Inferior parietal cortex (tissue), 1 donor: ENCODE measurements at regions not wholly inside any gene's neighbourhood (a gene's known extent, or its start where the extent isn't known, plus 50 kb on each side); places are given as distances from the start of the nearest gene placed in this dataset.

ENCODE experiments used
- DNase-seq: peaks from one replicate; pipeline ENCODE4 v3.0.0-alpha.2; 2016; ENCODE audit errors: extremely low spot score

- no peak for DNase-seq
These were observed 336.3 kb upstream of the PITX2 start for GRCh38 chr4:110959041-110959643.

GRCh38 chr4:110961066-110961465, 338.2 kb upstream of the PITX2 start:
- DNase-seq: no peak

GRCh38 chr4:110962616-110963015, 339.7 kb upstream of the PITX2 start:
- DNase-seq: no peak

DNA sequence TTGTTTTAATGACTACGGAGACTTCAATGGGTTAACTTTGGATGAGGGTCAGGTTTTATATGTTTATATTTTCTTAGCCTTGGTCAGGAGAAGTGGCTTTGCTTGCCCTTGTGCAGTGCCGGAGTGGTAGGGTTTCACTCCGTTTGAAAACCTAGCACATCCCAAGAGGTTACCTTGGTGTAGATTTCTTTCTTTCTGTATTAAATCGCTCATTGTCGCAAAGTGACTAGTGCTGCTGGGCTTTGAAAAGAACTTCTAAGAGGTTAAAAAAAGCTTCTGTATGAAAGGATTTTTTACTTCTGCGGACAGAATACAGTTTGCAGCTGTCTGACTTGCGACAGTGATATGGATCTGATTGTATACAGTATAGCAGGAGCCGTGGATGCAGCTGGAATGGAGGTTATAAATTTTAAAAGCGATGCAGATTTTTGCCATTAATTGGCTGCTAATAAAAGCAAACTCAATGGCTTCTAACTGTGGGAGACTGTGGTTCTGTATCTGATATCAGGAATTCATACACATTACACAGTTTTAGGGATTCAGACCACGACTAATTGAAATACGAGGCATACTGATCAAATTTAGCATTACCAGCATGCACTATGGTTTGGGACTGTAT, 340.9 kb upstream of the PITX2 start:
- no peak for DNase-seq

- DNase-seq: no peak
These were observed 345.1 kb upstream of the PITX2 start for GRCh38 chr4:110967936-110968335.

DNA sequence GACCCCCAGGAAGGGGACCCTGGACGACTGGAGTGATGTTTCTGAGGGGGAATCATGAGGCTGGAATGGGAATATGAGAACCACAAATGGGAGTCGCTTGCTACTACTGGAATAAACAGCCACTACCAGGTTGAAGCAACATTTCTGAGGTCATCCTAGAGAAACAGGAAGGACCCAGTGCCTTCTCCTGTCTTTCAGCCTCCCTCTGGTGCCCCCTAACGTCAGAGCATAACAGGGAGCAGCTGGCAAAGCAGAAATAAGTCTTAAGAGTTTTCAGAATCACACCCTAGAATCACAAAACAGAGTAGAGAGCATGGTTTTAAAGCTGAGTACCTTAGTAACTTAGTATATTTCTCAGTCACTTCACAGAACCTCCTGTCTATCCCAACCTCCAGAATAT, 347.8 kb upstream of the PITX2 start:
- DNase-seq: no peak

DNA sequence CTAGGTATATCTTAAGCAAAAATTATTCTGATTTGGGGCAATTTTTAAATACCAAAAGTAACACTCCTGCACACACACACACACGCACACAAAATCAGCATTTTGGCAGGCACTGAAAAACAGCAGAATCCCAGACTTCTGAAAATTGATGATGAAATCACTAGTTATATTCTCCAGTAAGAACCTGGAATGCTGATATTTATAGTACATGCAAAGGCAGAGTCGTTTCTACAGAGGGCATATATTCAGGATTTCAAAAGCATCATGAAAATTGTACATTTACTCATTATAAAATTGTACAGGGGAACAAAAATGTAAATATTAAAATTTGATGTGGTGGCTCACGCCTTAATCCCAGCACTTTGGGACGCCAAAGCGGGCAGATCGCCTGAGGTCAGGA, 352.5 kb upstream of the PITX2 start:
- no peak for DNase-seq

DNA sequence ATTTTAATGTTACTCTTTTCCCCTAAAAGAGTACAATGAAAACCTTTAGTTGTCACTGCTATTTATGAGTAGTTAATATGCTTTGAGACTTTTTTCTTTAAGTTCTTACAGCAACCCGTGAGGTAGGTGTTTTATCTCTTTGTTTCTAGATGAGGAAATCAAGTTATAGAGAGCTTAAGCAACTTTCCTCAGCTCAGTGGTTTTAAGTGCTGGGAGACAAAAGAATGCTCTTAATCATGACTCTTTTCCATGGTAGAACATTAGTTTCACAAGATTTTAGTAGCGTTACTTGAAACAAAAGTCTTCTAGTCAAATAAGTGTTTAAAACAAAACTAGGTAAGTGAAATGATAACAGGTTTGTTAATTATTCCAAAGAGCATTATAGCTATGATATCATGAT, 354.7 kb upstream of the PITX2 start:
- no peak for DNase-seq

DNA sequence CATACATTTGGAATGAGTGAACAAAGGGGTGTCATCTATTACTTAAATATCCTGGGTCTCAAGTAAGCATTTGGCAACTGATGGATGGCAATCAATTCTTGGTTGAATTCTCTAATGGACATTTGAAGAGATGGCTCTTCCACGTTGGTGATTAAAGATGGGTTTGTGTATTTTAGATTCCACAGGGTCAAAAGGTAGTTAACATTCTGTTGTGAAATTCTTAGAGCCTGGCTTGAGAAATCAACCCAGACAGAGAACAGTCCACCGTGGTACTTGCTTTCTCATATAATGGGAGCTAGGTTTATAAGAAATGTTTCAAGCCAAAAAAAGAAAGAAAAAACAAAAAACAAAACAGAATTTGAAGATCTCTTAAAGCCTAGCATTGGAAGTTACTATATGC, 355.9 kb upstream of the PITX2 start:
- no peak for DNase-seq

DNA sequence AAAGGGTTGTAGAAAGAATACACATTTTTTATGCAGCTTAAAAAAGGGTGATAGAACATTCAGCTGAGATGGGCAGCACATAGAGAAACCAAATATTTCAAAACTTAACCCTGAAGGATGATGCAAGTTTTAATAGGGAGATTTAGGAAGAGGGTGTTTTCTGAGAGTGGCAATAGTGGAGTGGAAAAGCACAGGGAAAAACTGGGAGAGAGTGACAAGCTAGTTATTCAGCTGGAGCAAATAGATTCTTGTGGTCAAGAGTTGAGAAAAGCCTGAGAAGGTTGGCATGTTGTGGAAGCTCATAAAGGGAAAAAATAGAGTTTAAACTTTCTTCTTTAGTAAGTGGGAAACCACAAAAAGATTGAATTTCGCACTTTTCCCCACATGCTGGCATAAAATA, 359.6 kb upstream of the PITX2 start:
- no peak for DNase-seq

DNA sequence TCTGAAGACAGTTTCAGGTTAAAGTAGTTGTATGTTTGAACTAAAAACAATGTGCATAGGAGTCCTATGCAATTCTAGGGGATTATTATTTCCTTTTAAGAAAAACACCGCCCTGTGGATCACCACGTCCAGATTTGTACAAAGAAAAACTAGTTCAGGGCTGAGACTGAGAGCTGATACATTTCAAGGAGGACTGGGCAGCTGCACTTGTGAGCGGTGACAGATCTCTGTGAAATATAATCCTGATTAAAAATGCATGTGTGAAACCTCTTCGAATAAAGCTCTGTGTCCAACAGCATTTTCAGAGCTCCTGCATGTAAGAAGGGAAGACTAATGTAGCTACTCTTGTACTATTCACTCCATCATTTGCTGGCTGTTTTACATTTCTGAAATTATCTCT, 365.8 kb upstream of the PITX2 start:
- DNase-seq: no peak

GRCh38 chr4:110989125-110989524, 366.2 kb upstream of the PITX2 start:
- no peak for DNase-seq

GRCh38 chr4:110994781-110995180, 371.9 kb upstream of the PITX2 start:
- DNase-seq: no peak

- no peak for DNase-seq
These were observed 375.4 kb upstream of the PITX2 start for GRCh38 chr4:110998320-110998719.

DNA sequence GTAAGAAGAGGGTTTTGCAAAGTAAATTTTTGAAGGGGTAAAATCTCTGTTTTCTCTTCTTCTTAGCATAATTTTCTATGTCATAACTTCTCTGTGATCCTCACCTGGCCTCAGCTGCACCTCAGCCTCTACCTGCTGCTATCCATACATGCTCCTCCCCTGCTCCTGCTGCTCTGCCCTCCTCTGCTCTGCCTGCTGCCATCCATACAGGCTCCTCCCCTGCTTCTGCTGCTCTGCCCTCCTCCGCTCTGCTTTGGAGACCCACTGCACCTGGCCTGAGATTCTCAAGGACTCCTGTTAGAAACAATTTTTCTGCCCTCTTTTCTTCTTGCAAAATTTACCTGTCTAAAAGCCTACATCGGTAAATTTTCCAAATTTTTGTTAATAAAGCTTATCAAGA, 388.6 kb upstream of the PITX2 start:
- DNase-seq: no peak

DNA sequence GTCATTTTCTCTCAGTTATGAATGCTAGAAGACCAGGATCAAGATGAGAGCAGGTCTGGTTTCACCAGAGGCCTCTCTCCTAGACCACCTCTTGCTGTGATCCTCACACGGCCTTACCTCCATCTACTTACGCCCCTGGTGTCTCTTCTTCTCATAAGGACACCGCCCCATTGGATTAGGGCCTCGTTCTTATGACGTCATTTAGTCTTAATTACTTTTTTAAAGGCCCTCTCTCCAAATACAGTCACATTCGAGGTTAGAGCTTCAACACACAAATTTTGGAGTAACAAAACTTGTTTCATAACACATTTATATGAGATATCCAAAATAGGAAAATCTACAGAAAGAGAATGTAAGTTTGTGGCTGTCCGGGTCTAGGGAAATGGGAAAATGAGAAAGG, 391.0 kb upstream of the PITX2 start:
- no peak for DNase-seq

DNA sequence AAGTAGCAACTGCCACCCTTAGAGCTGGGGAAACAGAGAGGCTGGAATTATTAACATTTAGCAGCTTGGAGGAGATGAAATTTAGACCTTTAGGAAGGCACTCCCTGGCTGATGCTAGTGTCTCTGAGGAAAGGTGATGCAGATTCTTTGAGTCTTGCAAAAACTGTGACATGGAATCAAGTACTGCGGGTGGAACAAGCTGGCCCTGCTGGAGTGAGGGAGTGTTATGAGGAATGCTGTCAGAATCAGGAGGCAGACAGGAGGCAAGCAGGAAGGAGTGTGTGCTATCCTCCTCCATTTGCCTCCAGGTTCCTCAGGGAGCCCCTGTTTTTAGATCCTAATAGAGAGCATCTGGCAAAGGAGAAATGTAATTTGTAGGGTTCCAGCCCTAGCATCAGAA, 391.7 kb upstream of the PITX2 start:
- DNase-seq: no peak

DNA sequence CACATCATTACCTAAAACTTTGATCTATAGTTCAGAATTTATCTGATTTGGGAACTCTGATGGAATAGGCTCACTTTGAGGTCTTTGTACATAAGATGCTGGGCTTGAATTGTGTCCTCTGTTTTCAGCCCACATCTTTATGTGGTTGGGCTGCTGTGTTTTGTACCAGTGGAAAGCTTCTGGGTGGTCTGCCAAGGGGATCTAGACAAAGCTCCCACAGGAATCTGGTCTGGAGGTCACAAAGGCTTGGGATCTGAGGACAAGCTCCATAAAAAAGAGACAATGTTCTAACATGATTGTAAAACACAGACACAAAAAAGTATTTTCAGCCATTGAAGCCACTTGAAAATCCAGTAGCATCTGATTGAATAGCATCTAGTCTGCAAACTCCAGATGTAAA, 393.5 kb upstream of the PITX2 start:
- DNase-seq: no peak

GRCh38 chr4:111018216-111018615, 395.3 kb upstream of the PITX2 start:
- no peak for DNase-seq

- no peak for DNase-seq
These were observed 397.6 kb upstream of the PITX2 start for GRCh38 chr4:111020476-111020875.

- DNase-seq: no peak
These were observed 398.1 kb upstream of the PITX2 start for GRCh38 chr4:111020961-111021360.

DNA sequence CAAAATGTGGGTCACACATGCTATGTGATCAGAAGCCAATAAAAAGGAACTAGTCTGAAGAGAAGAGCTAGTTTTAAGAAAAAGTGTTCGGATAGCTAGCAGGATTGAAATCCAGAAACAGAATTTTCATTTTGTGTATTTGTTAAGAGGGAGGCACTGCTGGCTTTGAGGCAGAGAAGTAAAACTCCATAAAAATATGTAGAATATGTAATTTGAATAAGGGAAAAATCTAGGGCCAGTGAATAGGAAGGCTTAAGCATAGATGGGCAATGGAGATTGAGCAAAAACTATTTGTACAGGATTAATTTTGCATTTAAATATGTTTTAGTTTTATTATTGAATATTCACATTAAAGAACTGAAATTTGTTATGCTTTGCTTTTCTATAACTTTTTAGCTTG, 399.9 kb upstream of the PITX2 start:
- no peak for DNase-seq

GRCh38 chr4:111027526-111027925, 404.6 kb upstream of the PITX2 start:
- DNase-seq: no peak

DNA sequence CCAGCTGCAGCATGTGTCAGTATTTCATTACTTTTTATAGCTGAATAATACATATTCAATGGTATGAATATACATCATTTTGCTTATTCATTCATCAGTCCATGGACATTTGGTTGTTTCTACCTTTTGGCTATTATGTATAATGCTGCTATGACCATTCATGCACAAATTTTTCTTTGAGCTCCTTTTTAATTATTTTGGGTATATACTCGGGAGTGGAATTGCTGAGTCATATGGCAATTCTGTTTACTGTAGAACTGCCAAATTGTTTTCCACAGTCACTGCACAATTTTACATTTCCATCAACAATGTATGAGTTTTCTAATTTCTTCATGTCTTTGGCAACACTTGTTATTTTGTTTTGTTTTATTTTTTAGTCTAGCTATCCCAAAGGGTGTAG, 405.9 kb upstream of the PITX2 start:
- no peak for DNase-seq
